Suprapubic skin (tissue), 4 donors: ENCODE measurements at regions not wholly inside any gene's neighbourhood (a gene's known extent, or its start where the extent isn't known, plus 50 kb on each side); places are given as distances from the start of the nearest gene placed in this dataset.

ENCODE experiments used
- DNase-seq, 2 donors: peaks; one replicate each; pipeline ENCODE4 v3.0.0-alpha.2; 2019; ENCODE audit warnings: low spot score in 2 of 2
- H3K27ac ChIP-seq: fragments of 200-600 bp; sonication (generic); one replicate; pipeline ENCODE4 v1.5.1; 2019
- H3K27me3 ChIP-seq: fragments of 200-600 bp; sonication (generic); one replicate; pipeline ENCODE4 v1.5.1; 2019
- H3K36me3 ChIP-seq: fragments of 200-600 bp; sonication (generic); one replicate; pipeline ENCODE4 v1.5.1; 2019
- H3K4me1 ChIP-seq: fragments of 200-600 bp; sonication (generic); one replicate; pipeline ENCODE4 v1.5.1; 2019
- H3K4me3 ChIP-seq: fragments of 200-600 bp; sonication (generic); one replicate; pipeline ENCODE4 v1.5.1; 2019; ENCODE audit warnings: mild to moderate bottlenecking
- H3K9me3 ChIP-seq: fragments of 200-600 bp; sonication (generic); one replicate; pipeline ENCODE4 v1.5.1; 2019
- CTCF ChIP-seq, 2 donors: fragments of 200-600 bp in 1 of 2; fragments of 450-650 bp in 1 of 2; sonication (generic) in 1 of 2; IDR thresholded peaks; one replicate each; pipeline ENCODE4 v1.5.1; 2016 to 2019; ENCODE audit warnings: antibody characterized with exemption in 2 of 2, mild to moderate bottlenecking in 1 of 2, moderate library complexity in 1 of 2
- EP300 ChIP-seq: sonication (generic); formaldehyde crosslinking; IDR thresholded peaks from one replicate; pipeline ENCODE4 v1.6.1; 2017; ENCODE audit warnings: antibody characterized with exemption
- POLR2A ChIP-seq, 2 donors: fragments of 450-650 bp; IDR thresholded peaks; one replicate each; pipeline ENCODE4 v1.6.1; 2017; ENCODE audit warnings: antibody characterized with exemption in 2 of 2, mild to moderate bottlenecking in 2 of 2, moderate library complexity in 2 of 2
- POLR2AphosphoS5 ChIP-seq, 3 donors: sonication (generic); formaldehyde crosslinking; IDR thresholded peaks; one replicate each; pipeline ENCODE4 v1.6.1; 2017; ENCODE audit warnings: antibody characterized with exemption in 3 of 3
- WGBS: methylation state at CpG from one replicate; pipeline ENCODE4 v1.1.5; 2018; 5-methylcytosine and 5-hydroxymethylcytosine counted together

- H3K27me3 ChIP-seq: no peaks in the 10 kb centered on the region
- WGBS: 80% methylated on average over 6 of the region's 6 CpGs
- DNase-seq: no peak
- TF ChIP-seq CTCF (IDR thresholded peaks at IDR 0.05): no peak
- TF ChIP-seq POLR2AphosphoS5 (IDR thresholded peaks at IDR 0.05): no peak
- TF ChIP-seq POLR2A (IDR thresholded peaks at IDR 0.05): no peak
- TF ChIP-seq EP300: no peak
- no peak overlapping the region for H3K27ac ChIP-seq
- H3K4me3 ChIP-seq: no peak overlapping the region
- no peaks in the 10 kb centered on the region for H3K36me3 ChIP-seq
- H3K4me1 ChIP-seq: no peaks in the 10 kb centered on the region
- H3K9me3 ChIP-seq: no peaks in the 10 kb centered on the region
Measured at GRCh38 chr3:31075876-31076275, 181.4 kb upstream of the GADL1 start.

DNA sequence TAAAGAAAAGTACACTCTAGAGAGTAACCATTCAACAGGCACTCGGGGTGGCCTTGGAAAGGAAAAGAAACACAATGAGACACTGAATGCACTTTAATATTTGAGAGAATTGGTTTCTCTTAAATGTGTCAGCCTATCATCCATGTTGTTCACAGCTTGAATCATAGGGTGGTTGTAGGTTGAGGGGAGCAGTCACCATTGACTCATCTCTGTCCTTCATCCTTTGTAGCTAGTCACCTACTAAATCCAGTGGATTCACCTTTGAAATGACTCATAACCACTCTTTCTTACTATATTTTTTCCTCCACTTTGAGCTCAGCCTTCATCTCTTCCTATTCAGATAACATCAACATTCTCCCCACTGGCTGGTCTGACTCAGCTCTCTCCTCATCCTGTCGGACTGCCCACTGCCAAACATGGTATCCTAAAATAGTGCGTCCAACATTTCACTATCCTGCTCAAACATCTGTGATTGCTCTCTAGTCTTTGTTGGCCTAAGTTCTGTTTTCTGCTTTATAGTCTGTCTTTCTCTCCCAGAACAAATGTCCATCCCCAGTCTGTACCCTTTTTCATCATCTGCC is 182.7 kb upstream of the GADL1 start:
- Histone ChIP-seq H3K4me1 (no peaks in the 10 kb centered on the region), H3K27me3 (no peaks in the 10 kb centered on the region), H3K4me3 (no peak overlapping the region), H3K9me3 (no peaks in the 10 kb centered on the region), H3K27ac (no peak overlapping the region), H3K36me3 (no peaks in the 10 kb centered on the region)
- 49% methylated on average over 3 of the region's 3 CpGs for WGBS
- DNase-seq: no peak
- no peak for TF ChIP-seq EP300
- no peak for TF ChIP-seq POLR2AphosphoS5 (IDR thresholded peaks at IDR 0.05)
- TF ChIP-seq CTCF (IDR thresholded peaks at IDR 0.05): no peak
- TF ChIP-seq POLR2A (IDR thresholded peaks at IDR 0.05): no peak

DNA sequence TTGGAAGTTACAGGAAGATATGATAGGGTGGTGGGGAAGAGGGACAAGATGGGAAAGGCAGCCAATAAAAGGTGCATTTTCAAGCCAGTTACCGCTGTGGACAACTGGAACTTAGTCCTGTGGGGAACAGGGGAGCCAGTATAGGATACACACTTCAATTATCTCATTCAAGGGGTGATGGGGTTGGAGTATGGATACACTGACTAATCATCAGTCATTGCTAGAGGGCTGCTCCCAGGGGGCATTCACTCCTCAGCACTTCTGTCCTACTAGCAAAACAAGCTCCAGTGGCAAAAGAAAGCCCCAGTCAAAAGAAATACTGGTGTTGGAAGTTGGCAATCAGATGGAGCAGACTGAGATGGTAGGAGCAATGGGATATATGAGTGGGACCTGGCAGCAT is 183.4 kb upstream of the GADL1 start:
- Histone ChIP-seq H3K27ac (no peak overlapping the region), H3K9me3 (no peaks in the 10 kb centered on the region), H3K27me3 (no peaks in the 10 kb centered on the region), H3K4me3 (no peak overlapping the region), H3K36me3 (no peaks in the 10 kb centered on the region), H3K4me1 (no peaks in the 10 kb centered on the region)
- 88% methylated on average over 1 of the region's 1 CpG for WGBS
- DNase-seq: no peak
- TF ChIP-seq EP300: no peak
- TF ChIP-seq POLR2AphosphoS5 (IDR thresholded peaks at IDR 0.05): no peak
- no peak for TF ChIP-seq POLR2A (IDR thresholded peaks at IDR 0.05)
- no peak for TF ChIP-seq CTCF (IDR thresholded peaks at IDR 0.05)

GRCh38 chr3:31079689-31080088 is 185.2 kb upstream of the GADL1 start:
- Histone ChIP-seq H3K27ac (no peak overlapping the region), H3K4me3 (no peak overlapping the region), H3K27me3 (no peaks in the 10 kb centered on the region), H3K9me3 (no peaks in the 10 kb centered on the region), H3K36me3 (no peaks in the 10 kb centered on the region), H3K4me1 (no peaks in the 10 kb centered on the region)
- TF ChIP-seq POLR2AphosphoS5 (IDR thresholded peaks at IDR 0.05) (no peak), POLR2A (IDR thresholded peaks at IDR 0.05) (no peak), EP300 (no peak), CTCF (IDR thresholded peaks at IDR 0.05) (no peak)
- 94% methylated on average over 4 of the region's 4 CpGs for WGBS
- no peak for DNase-seq

- no peak for TF ChIP-seq EP300
- TF ChIP-seq POLR2AphosphoS5 (IDR thresholded peaks at IDR 0.05): no peak
- no peak for TF ChIP-seq CTCF (IDR thresholded peaks at IDR 0.05)
- no peak for TF ChIP-seq POLR2A (IDR thresholded peaks at IDR 0.05)
Measured at GRCh38 chr3:31081018-31081662, 186.7 kb upstream of the GADL1 start.

More at GRCh38 chr3:31081018-31081662, 186.7 kb upstream of the GADL1 start:
- no peaks in the 10 kb centered on the region for H3K27me3 ChIP-seq
- WGBS: 46% methylated on average over 2 of the region's 2 CpGs
- no peak overlapping the region for H3K27ac ChIP-seq
- H3K4me3 ChIP-seq: no peak overlapping the region
- no peaks in the 10 kb centered on the region for H3K4me1 ChIP-seq
- no peaks in the 10 kb centered on the region for H3K9me3 ChIP-seq
- DNase-seq: no peak
- no peaks in the 10 kb centered on the region for H3K36me3 ChIP-seq
